ENCODE measurements at regions not wholly inside any gene's neighbourhood (a gene's known extent, or its start where the extent isn't known, plus 50 kb on each side); places are given as distances from the start of the nearest gene placed in this dataset.
"Not testable (repeated sequence)": the region's sequence is repeated elsewhere in the genome, so short reads cannot be mapped to it uniquely, and the experiment has no call there.

GRCh38 chr6:10343320-10343719, 71.6 kb downstream of the TFAP2A start:
- DNase-seq (ENCODE audit: low read depth) = no peak
- Histone ChIP-seq H3K27me3 (replicated peaks; ENCODE audit: control insufficient read depth, insufficient read depth, low read length) (no peaks in the 10 kb centered on the region), H3K4me3 (ENCODE audit: low read length) (no peak overlapping the region), H3K36me3 (ENCODE audit: control insufficient read depth, insufficient read depth, low read length, severe bottlenecking) (no peaks in the 10 kb centered on the region), H3K9ac (ENCODE audit: low read length) (no peak overlapping the region), H3K4me1 (ENCODE audit: control insufficient read depth, insufficient read depth, low read length) (no peaks in the 10 kb centered on the region), H3K9me3 (ENCODE audit: control insufficient read depth, low read length) (no peaks in the 10 kb centered on the region)

DNA sequence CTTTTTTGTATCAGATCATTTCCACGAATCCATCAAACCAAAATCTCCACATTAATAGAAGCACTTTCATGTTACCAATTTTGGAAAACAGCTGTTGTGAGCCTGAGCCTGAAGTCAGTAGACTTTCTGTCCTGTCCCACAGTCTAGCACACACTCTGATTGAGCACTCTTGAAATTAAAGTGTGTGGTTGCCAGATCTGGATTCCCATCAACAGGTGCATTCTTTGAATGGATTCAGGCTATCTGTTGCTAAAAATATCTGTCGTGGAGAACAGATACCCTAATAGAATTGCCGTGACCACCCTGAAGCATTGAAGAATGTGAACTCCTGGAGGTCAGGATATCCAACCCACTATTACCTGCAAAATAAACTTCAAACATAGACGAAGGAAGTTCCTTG, 73.3 kb downstream of the TFAP2A start:
- no peaks in the 10 kb centered on the region for H3K4me1 ChIP-seq (ENCODE audit: control insufficient read depth, insufficient read depth, low read length)
- DNase-seq (ENCODE audit: low read depth) = no peak
- no peaks in the 10 kb centered on the region for H3K9me3 ChIP-seq (ENCODE audit: control insufficient read depth, low read length)
- H3K27me3 ChIP-seq (replicated peaks; ENCODE audit: control insufficient read depth, insufficient read depth, low read length) = no peaks in the 10 kb centered on the region
- H3K9ac ChIP-seq (ENCODE audit: low read length) = no peak overlapping the region
- H3K4me3 ChIP-seq (ENCODE audit: low read length) = no peak overlapping the region
- H3K36me3 ChIP-seq (ENCODE audit: control insufficient read depth, insufficient read depth, low read length, severe bottlenecking) = no peaks in the 10 kb centered on the region

GRCh38 chr6:10338151-10338550, 76.7 kb downstream of the TFAP2A start:
- Histone ChIP-seq H3K36me3 (ENCODE audit: control insufficient read depth, insufficient read depth, low read length, severe bottlenecking) (no peaks in the 10 kb centered on the region), H3K4me1 (ENCODE audit: control insufficient read depth, insufficient read depth, low read length) (no peaks in the 10 kb centered on the region)

DNA sequence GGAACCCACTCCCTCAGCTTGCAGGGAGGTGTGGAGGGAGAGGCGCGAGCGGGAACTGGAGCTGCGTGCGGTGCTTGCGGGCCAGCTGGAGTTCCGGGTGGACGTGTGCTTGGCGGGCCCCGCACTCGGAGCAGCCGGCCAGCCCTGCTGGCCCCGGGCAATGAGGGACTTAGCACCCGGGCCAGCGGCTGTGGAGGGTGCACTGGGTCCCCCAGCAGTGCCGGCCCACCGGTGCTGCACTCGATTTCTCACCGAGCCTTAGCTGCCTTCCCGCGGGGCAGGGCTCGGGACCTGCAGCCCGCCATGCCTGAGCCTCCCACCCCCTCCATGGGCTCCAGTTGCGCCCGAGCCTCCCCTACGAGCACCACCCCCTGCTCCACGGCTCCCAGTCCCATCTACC, 77.5 kb downstream of the TFAP2A start:
- H3K9me3 ChIP-seq (ENCODE audit: control insufficient read depth, low read length); DNase-seq (ENCODE audit: low read depth); H3K4me1 ChIP-seq (ENCODE audit: control insufficient read depth, insufficient read depth, low read length); H3K36me3 ChIP-seq (ENCODE audit: control insufficient read depth, insufficient read depth, low read length, severe bottlenecking); H3K9ac ChIP-seq (ENCODE audit: low read length); H3K27me3 ChIP-seq (replicated peaks; ENCODE audit: control insufficient read depth, insufficient read depth, low read length); H3K4me3 ChIP-seq (ENCODE audit: low read length): not testable (repeated sequence)

More at GRCh38 chr6:10338151-10338550, 76.7 kb downstream of the TFAP2A start:
- Histone ChIP-seq H3K27me3 (replicated peaks; ENCODE audit: control insufficient read depth, insufficient read depth, low read length) (no peaks in the 10 kb centered on the region), H3K4me3 (ENCODE audit: low read length) (no peak overlapping the region), H3K9ac (ENCODE audit: low read length) (no peak overlapping the region), H3K9me3 (ENCODE audit: control insufficient read depth, low read length) (no peaks in the 10 kb centered on the region)
- no peak for DNase-seq (ENCODE audit: low read depth)

DNA sequence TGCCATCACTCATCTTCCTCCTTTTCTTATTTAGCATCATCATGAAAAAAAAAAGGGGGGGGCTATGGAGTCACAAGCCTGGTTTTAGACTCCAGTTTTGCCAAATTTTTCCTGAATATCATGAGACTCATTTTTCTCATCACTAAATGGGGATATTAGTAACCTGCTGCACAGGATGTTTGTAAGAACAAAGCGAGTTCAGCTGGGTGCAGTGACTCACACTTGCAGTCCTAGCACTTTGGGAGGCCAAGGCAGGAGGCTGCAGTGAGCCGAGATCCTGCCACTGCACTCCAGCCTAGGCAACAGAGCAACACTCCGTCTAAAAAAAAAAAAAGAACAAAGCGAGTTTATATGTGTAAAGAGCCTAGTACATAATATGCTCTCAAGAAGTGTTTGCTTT, 82.8 kb downstream of the TFAP2A start:
- no peaks in the 10 kb centered on the region for H3K9me3 ChIP-seq (ENCODE audit: control insufficient read depth, low read length)
- H3K9ac ChIP-seq (ENCODE audit: low read length) = no peak overlapping the region
- H3K4me3 ChIP-seq (ENCODE audit: low read length) = no peak overlapping the region
- H3K4me1 ChIP-seq (ENCODE audit: control insufficient read depth, insufficient read depth, low read length) = no peaks in the 10 kb centered on the region
- no peak for DNase-seq (ENCODE audit: low read depth)
- H3K27me3 ChIP-seq (replicated peaks; ENCODE audit: control insufficient read depth, insufficient read depth, low read length) = no peaks in the 10 kb centered on the region
- no peaks in the 10 kb centered on the region for H3K36me3 ChIP-seq (ENCODE audit: control insufficient read depth, insufficient read depth, low read length, severe bottlenecking)

DNA sequence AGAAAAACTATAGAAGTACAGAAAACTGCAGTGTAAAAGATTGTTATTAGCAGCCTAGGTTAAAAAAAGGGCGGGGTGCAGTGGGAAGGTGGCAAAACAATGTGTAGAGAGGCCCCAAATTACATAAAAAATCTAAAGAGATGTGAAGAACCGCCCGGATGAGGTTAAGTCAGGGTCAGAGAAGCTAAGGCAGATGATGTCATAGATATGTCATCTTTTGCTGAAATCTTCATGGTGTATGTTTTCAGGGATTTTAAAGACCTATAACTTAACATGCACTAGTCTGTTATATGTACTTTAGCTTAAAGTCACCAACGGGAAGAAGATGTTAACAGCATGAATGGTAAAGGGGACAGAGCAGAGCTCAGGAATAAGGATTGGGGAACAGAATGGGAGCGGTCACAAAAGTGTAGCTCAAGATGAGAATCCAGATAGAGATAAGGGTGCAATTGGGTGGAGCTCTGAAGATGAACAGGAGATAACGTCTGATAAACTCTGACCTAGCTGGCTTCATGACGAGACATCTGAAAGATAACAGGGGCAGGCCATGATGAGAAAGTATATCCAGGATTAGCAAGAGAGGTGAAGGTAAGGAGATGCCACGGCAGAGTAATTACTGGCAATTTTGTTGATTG, 83.4 kb downstream of the TFAP2A start:
- Histone ChIP-seq H3K4me3 (ENCODE audit: low read length) (no peak overlapping the region), H3K9ac (ENCODE audit: low read length) (no peak overlapping the region), H3K9me3 (ENCODE audit: control insufficient read depth, low read length) (no peaks in the 10 kb centered on the region), H3K27me3 (replicated peaks; ENCODE audit: control insufficient read depth, insufficient read depth, low read length) (no peaks in the 10 kb centered on the region), H3K4me1 (ENCODE audit: control insufficient read depth, insufficient read depth, low read length) (no peaks in the 10 kb centered on the region), H3K36me3 (ENCODE audit: control insufficient read depth, insufficient read depth, low read length, severe bottlenecking) (no peaks in the 10 kb centered on the region)
- DNase-seq (ENCODE audit: low read depth) = no peak

- Histone ChIP-seq H3K4me3 (ENCODE audit: low read length) (no peak overlapping the region), H3K4me1 (ENCODE audit: control insufficient read depth, insufficient read depth, low read length) (no peaks in the 10 kb centered on the region), H3K27me3 (replicated peaks; ENCODE audit: control insufficient read depth, insufficient read depth, low read length) (no peaks in the 10 kb centered on the region), H3K9ac (ENCODE audit: low read length) (no peak overlapping the region), H3K9me3 (ENCODE audit: control insufficient read depth, low read length) (no peaks in the 10 kb centered on the region), H3K36me3 (ENCODE audit: control insufficient read depth, insufficient read depth, low read length, severe bottlenecking) (no peaks in the 10 kb centered on the region)
- DNase-seq (ENCODE audit: low read depth) = no peak
These were observed 84.4 kb downstream of the TFAP2A start for GRCh38 chr6:10330515-10330914.

- Histone ChIP-seq H3K36me3 (ENCODE audit: control insufficient read depth, insufficient read depth, low read length, severe bottlenecking) (no peaks in the 10 kb centered on the region), H3K4me1 (ENCODE audit: control insufficient read depth, insufficient read depth, low read length) (no peaks in the 10 kb centered on the region), H3K9ac (ENCODE audit: low read length) (no peak overlapping the region), H3K4me3 (ENCODE audit: low read length) (no peak overlapping the region), H3K27me3 (replicated peaks; ENCODE audit: control insufficient read depth, insufficient read depth, low read length) (no peaks in the 10 kb centered on the region), H3K9me3 (ENCODE audit: control insufficient read depth, low read length) (no peaks in the 10 kb centered on the region)
- DNase-seq (ENCODE audit: low read depth) = no peak
These were observed 91.9 kb downstream of the TFAP2A start for GRCh38 chr6:10323018-10323417.

DNA sequence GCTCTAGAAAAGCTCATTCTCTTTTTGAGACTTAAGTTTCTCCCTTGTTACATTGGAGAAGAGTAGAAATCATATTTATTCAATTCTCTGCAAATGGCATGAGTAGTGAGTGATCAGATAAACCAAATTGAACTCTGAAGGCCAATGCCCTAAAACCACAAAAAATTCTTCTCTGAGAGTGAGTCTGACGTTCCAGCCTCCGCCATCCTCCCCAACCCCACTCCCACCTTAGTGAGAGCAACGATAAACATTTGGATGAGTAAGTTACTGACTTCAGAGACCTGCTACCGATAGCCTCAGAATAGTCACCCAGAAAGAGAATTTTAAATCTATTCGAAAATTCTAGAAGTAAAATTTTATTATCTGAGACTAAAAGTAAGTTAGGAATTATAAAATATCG, 94.6 kb downstream of the TFAP2A start:
- no peak overlapping the region for H3K4me3 ChIP-seq (ENCODE audit: low read length)
- peaks cover 2% of the 10 kb centered on the region for H3K27me3 ChIP-seq (replicated peaks; ENCODE audit: control insufficient read depth, insufficient read depth, low read length)
- no peaks in the 10 kb centered on the region for H3K4me1 ChIP-seq (ENCODE audit: control insufficient read depth, insufficient read depth, low read length)
- no peak for DNase-seq (ENCODE audit: low read depth)
- H3K36me3 ChIP-seq (ENCODE audit: control insufficient read depth, insufficient read depth, low read length, severe bottlenecking) = no peaks in the 10 kb centered on the region
- H3K9me3 ChIP-seq (ENCODE audit: control insufficient read depth, low read length) = no peaks in the 10 kb centered on the region
- H3K9ac ChIP-seq (ENCODE audit: low read length) = no peak overlapping the region

DNA sequence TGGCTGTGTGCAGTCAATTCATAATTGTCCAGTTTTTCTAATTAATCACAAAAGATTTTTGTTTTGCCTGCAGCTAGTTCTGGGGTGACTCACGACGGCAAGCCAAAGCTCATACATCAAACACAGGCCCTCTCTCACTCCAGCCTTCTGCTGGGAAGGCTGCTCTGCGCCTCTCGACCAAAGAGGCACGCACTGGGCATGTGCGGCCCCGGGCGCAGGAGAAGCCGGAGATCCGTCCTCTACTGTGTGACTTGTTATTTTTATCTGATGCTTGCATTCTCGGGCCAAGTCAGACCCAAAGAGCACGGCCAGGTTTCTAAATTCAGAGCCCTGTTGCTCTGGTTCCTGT, 98.5 kb downstream of the TFAP2A start:
- Histone ChIP-seq H3K9me3 (ENCODE audit: control insufficient read depth, low read length) (no peaks in the 10 kb centered on the region), H3K27me3 (replicated peaks; ENCODE audit: control insufficient read depth, insufficient read depth, low read length) (peaks cover 2% of the 10 kb centered on the region), H3K4me1 (ENCODE audit: control insufficient read depth, insufficient read depth, low read length) (no peaks in the 10 kb centered on the region), H3K36me3 (ENCODE audit: control insufficient read depth, insufficient read depth, low read length, severe bottlenecking) (no peaks in the 10 kb centered on the region), H3K9ac (ENCODE audit: low read length) (no peak overlapping the region), H3K4me3 (ENCODE audit: low read length) (no peak overlapping the region)
- peak; percentile 92 for DNase-seq (ENCODE audit: low read depth)

DNA sequence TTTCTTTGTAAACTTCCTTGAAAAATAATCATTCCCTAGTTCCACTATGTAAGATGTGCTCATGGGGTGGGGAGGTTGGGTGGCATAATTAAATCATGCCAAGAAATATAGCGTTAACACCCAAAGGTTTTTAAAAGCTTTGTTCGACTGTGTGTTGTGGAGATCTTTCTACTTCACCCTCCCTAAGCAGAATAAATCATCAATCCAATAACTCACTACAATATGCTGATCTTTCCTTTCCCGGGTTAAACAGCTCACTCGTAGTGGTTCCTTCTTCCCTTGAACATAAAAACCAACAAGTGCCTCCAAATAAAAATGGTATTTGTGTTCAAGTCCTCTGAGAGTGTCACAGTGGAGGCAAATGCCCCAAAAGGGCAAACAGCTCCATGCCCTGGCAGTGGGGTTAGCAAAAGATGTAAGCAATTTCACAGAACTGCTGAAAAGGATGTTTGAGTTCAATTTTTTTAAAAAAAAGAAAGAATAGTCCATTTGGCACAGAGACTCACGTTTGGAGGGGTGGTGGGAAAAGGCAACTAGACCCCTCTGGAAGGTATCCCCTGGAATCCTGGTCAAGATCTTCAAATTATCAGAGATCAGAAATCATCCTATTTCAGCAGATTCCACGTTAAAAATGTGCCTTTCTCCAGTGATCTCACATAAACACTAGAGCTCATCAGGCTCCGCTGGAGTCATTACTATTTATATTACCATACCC, 99.1 kb downstream of the TFAP2A start:
- Histone ChIP-seq H3K9me3 (ENCODE audit: control insufficient read depth, low read length) (no peaks in the 10 kb centered on the region), H3K4me1 (ENCODE audit: control insufficient read depth, insufficient read depth, low read length) (no peaks in the 10 kb centered on the region), H3K4me3 (ENCODE audit: low read length) (no peak overlapping the region), H3K9ac (ENCODE audit: low read length) (no peak overlapping the region), H3K36me3 (ENCODE audit: control insufficient read depth, insufficient read depth, low read length, severe bottlenecking) (no peaks in the 10 kb centered on the region), H3K27me3 (replicated peaks; ENCODE audit: control insufficient read depth, insufficient read depth, low read length) (peaks cover 2% of the 10 kb centered on the region)
- no peak for DNase-seq (ENCODE audit: low read depth)

DNA sequence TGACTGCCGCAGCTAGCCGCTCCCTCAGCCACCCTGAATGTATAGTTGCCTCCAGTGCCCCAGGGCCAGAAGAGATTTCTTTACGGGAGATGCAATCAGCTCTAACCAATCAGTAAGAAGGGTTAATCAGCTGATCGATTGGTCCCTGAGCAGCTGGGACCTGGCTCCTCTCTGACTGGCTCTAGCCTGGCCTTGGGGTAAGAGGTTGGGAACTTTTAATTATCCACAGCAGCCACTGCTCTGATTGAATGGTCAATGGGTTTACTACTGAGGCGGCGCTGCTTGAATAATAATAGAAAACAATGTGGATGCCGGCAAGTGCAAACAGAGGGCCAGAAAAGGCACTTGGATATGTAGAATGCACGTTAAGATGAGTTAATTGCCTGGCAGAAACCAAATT, 99.8 kb downstream of the TFAP2A start:
- no peaks in the 10 kb centered on the region for H3K9me3 ChIP-seq (ENCODE audit: control insufficient read depth, low read length)
- no peak for DNase-seq (ENCODE audit: low read depth)
- H3K9ac ChIP-seq (ENCODE audit: low read length) = no peak overlapping the region
- no peaks in the 10 kb centered on the region for H3K36me3 ChIP-seq (ENCODE audit: control insufficient read depth, insufficient read depth, low read length, severe bottlenecking)
- no peaks in the 10 kb centered on the region for H3K4me1 ChIP-seq (ENCODE audit: control insufficient read depth, insufficient read depth, low read length)
- peaks cover 2% of the 10 kb centered on the region for H3K27me3 ChIP-seq (replicated peaks; ENCODE audit: control insufficient read depth, insufficient read depth, low read length)
- H3K4me3 ChIP-seq (ENCODE audit: low read length) = no peak overlapping the region
